GM18511 (cell line): ENCODE measurements at regions not wholly inside any gene's neighbourhood (a gene's known extent, or its start where the extent isn't known, plus 50 kb on each side); places are given as distances from the start of the nearest gene placed in this dataset.
"Not testable (repeated sequence)": the region's sequence is repeated elsewhere in the genome, so short reads cannot be mapped to it uniquely, and the experiment has no call there.

ENCODE experiments used
- ATAC-seq: cut with Tn5 transposase; IDR thresholded peaks from one replicate; pipeline ENCODE4 v1.9.1; 2021; ENCODE audit warnings: mild to moderate bottlenecking, moderate library complexity; ENCODE audit not compliant: unreplicated experiment

DNA sequence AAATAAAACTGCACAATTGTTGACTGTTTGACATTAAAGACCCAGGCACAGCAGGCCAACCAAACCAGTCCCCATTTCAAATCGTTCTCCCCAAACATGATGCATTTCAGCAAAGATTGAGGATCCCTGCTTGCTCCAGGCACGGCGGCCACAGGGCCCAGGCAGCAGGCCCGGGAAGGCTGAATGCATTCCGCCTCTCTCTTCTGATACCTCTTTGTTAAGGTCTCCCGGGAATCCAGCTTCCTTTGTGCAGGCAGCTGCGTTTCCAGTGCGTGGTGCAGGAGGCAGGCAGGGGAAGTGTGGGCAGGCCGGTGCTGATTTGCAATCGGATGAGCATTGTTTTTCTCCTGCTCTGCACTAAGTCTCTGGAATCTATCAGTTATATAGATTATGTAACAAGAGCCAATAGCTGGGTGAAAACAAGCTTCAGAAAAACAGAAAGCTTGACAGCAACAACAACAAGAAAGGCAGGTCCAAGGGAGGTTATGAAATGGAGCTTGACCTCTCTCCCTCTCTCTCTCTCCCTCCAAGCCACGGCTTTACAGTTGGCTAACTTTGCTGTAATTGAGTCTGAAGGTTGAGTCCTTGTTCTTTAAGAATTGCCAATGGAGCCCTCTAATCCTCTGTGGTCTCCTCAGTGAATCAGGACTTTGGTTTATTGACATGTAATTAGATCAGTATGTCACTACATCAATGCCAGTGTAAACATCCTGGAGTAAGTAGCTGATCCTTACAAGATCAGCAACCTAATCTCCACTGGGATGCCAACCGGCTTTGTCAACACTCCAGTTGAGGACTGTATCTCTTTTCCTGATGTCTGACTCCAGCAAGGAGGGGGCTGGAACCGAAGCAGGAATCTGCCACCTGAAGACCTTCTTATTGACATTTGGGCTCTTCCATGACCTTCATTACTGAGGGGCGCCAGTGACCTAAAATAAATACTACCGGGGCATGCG is 338.0 kb downstream of the TEX29 start:
- ATAC-seq = no peak

- no peak for ATAC-seq
Measured at GRCh38 chr13:111659219-111659775, 338.9 kb downstream of the TEX29 start.

GRCh38 chr13:111659842-111660241 is 339.4 kb downstream of the TEX29 start:
- ATAC-seq = no peak

DNA sequence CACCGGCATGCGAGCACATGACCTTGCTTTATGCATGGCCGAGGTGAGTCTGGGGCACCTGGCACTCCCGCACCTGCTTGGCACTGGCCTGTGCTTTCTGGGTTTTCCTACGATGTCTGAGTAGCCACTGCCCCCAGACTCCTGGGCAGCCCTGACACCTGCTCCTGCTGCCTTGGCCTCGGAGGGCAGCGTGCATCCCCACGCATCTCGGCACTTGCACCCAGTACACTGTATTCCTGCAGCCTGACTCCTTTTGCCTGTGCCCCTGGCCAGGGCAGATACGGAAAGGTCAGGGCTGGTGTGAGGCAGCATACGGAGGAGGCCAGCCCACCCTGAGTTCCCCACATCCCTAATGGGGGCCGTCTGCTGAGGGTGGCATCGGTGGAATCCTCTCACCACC is 340.6 kb downstream of the TEX29 start:
- ATAC-seq = no peak

GRCh38 chr13:111661776-111662175 is 341.3 kb downstream of the TEX29 start:
- no peak for ATAC-seq

DNA sequence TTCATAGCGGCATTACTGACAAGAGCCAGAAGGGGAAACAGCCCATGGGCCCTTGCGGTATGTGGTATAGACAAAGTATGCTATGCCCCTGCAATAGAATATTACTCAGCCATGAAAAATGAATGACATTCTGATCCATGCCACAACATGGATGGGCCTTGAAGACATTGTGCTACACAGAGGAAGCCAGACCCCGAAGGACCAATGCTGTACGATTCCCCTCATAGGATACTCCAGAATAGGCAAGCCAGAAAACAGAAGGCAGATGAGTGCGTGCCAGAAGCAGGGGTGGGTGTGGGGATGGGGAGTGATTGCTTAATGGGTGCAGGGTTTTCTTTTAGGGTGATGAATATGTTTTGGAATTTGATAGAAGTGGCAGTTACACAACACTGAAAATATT is 342.0 kb downstream of the TEX29 start:
- no peak for ATAC-seq

- ATAC-seq = no peak
Measured at GRCh38 chr13:111662895-111663294, 342.5 kb downstream of the TEX29 start.

DNA sequence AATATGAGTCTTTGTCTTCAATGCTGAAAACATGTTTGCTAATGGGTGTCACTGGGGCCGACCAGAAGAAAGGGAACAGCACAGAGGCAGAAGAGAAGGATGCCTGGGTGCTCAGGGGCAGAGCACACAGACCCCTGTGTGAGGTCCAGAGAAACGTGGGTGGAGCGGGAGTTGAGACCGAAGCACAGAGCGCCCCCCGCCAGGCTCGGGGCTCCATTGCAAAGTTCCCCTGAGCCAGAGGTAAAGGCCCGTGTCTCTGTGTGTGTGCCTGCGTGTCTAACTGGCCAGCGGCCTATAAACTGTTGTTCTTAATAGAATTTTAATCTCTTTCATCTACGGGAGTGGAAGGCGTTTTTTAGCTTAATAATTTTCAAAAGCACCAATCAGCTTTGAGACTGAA is 343.1 kb downstream of the TEX29 start:
- ATAC-seq = no peak

- ATAC-seq = no peak
Measured at GRCh38 chr13:111663953-111664421, 343.5 kb downstream of the TEX29 start.

DNA sequence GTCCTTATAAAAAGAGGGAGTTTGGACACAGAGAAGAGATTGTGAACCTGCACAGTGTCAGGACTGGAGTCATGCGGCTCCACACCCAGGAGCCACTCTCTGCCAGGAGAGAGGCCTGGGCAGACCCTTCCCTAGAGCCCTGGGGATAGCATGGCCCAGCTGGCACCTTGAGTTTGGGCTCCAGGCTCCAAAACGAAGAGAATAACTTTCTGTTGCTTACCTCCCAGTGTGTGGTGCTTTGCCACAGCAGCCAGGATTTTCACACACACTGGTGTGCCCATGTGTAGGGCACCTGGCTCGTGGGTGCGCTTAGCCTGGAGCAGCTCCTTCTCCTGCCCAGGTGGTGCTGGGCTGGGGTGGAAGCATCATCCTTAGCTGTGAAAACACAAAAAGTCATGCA is 344.3 kb downstream of the TEX29 start:
- no peak for ATAC-seq

DNA sequence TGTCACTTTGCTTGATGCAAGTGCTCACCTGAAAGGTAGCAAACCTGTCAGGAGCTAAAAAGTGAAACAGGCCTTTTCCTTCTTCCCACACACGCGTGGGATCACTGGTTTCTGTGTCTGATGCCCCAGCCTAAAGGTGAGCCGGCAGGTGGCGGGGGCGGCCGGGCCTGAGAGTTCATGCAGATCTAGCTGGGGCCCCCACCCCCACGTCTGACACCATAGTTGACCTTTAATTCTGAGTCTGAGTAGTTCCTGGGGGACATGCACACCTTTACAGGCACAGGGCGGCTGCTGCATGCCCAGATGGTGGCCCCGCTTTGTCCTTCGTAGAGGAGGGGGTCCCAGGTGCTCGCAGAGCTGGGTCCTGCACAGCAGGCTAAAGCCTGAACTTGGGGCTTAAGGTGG is 345.3 kb downstream of the TEX29 start:
- no peak for ATAC-seq

DNA sequence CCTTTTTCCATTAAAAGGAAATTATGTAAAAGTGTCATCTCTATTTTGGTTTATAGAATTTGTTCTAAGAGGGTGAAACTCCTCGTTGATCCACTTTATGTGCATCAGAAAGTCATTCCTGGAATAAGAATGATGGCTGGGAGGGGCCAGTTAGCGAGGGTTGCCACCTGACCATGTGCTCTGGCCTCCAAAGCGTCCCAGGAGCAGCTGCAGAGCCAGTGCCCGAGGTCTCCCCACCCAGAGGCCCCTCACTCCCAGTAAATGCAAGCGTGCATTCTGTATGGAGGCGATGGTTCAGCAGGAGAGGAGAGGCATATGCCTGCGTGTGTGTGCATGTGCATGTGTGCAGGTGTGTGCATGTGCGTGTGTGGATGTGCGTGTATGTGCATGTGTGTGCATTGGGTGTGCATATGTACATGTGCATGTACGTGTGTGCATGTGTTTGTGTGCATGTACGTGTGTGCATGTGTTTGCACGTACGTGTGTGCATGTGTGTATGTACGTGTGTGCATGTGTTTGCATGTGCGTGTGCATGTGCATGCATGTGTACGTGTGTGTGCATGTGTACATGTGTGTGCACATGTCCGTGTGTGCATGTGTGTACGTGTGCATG is 345.8 kb downstream of the TEX29 start:
- ATAC-seq = no peak

DNA sequence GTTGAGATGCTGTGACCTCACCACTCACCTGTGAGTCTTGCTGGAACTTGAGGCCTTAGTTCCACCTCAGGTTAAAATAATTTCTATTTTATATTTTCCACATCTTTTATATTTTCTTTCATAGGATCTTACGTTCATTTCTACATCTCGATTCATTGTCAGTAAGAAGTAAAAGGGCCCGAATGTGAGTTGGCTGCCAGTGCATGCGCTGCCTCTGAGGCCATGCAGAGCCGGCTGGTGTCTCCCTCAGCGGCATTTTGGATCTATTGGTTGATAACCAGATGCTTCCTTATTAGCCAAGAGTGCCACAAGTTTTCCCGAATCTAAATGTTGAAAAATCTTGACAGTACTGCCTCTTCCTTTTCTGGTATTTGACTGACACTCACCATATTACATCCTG is 347.3 kb downstream of the TEX29 start:
- no peak for ATAC-seq

- no peak for ATAC-seq
Measured at GRCh38 chr13:111668451-111668850, 348.0 kb downstream of the TEX29 start.

DNA sequence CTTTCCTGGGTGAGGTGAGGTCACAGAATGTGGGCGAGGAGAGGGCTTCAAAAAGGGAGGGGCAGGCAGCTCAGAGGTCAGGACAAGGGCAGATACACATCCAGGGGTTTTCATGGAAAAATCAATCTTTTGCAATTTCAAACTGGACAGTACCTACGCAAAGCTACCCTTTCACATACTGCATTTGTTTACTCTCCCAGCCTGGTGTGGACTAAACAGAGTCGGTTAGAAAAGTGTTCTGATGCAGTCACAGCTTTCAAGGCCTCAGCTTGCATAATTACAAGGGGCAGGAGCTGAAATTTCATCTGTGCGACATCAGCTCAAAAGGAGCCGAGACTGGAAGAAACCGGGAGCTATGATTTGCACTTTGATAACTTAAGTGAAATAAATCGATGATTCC is 351.8 kb downstream of the TEX29 start:
- not testable (repeated sequence) for ATAC-seq

DNA sequence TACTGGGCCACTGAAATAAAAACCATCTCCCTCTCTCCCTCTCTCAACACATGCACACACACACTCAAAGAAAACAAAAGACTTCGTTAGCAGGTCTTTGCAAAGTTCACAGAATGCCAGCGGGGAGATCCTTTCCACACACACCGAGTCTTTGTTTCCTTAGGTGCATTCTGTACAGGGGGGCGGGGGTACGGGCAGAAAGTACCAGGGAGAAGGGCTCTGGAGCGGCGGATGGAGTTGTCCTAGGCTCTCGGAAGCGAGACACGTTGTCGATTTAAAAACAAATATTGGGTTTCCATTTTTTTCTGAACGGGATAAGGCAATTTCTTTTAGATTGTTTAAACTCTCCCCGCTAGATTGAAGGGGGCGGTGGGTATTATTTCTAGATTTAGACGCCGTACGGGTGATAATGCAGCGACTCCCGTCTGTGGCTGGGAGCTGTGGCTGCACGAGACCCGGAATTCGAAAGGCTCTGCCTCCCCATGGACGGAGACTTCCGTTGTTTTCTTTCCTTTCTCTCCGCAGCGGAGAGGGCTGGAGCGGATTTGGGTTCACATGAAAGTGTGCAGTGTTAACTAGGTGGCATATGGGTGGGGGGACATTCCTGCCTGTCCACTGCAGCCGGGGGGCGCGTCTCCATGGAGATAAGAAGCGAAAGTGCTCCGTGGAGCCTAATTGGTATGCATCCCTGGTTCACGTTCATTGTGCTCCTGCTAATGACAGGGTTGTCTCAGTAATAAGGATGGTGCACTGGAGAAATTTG is 357.9 kb downstream of the TEX29 start:
- ATAC-seq = not testable (repeated sequence)

GRCh38 chr13:111679645-111680044 is 359.2 kb downstream of the TEX29 start:
- not testable (repeated sequence) for ATAC-seq

GRCh38 chr13:111680100-111680499 is 359.7 kb downstream of the TEX29 start:
- not testable (repeated sequence) for ATAC-seq

GRCh38 chr13:111692028-111692427 is 371.6 kb downstream of the TEX29 start:
- ATAC-seq = peak; percentile 85

GRCh38 chr13:111696121-111696520 is 370.8 kb upstream of the SOX1 start:
- ATAC-seq = not testable (repeated sequence)

GRCh38 chr13:111702059-111702458 is 364.9 kb upstream of the SOX1 start:
- not testable (repeated sequence) for ATAC-seq
